ENCODE measurements at regions not wholly inside any gene's neighbourhood (a gene's known extent, or its start where the extent isn't known, plus 50 kb on each side); places are given as distances from the start of the nearest gene placed in this dataset.

DNA sequence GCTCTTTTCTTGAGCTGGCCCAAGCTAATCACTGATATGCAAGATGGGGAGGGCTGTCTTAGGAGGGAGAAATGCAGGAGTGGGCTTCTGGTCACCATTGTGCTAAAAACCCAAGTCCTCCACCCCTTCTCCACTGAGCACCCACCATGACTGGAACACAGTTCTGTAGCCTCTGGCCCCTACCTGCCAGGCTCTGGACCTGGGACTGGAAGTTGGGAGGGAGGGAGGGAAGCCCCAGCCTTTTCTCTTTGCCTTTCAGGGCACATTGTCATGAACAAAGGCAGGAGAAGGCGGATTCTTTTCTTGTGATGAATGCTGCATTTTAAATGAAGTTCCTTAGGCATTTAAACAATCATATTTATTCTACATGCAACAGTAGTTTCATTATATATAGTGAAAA lies 559.1 kb upstream of the TRPC7 start:
- TF ChIP-seq EZH2 (optimal IDR thresholded peaks at IDR 0.05; ENCODE audit: low read depth, low read length) (no peak), EZH2phosphoT487 (IDR thresholded peaks at IDR 0.05; ENCODE audit: low read length) (no peak)
- TF ChIP-seq, protein P1, sequence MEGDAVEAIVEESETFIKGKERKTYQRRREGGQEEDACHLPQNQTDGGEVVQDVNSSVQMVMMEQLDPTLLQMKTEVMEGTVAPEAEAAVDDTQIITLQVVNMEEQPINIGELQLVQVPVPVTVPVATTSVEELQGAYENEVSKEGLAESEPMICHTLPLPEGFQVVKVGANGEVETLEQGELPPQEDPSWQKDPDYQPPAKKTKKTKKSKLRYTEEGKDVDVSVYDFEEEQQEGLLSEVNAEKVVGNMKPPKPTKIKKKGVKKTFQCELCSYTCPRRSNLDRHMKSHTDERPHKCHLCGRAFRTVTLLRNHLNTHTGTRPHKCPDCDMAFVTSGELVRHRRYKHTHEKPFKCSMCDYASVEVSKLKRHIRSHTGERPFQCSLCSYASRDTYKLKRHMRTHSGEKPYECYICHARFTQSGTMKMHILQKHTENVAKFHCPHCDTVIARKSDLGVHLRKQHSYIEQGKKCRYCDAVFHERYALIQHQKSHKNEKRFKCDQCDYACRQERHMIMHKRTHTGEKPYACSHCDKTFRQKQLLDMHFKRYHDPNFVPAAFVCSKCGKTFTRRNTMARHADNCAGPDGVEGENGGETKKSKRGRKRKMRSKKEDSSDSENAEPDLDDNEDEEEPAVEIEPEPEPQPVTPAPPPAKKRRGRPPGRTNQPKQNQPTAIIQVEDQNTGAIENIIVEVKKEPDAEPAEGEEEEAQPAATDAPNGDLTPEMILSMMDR (IDR thresholded peaks at IDR 0.05; ENCODE audit: low read length), result no peak
- no peaks in the 10 kb centered on the region for H3K4me1 ChIP-seq (ENCODE audit: low read length)
- H3K79me2 ChIP-seq (ENCODE audit: low read length), result no peaks in the 10 kb centered on the region
- H3K9me2 ChIP-seq (replicated peaks; ENCODE audit: insufficient read depth, low read length), result no peaks in the 10 kb centered on the region
- H4K20me1 ChIP-seq (ENCODE audit: insufficient read depth, low read length), result no peaks in the 10 kb centered on the region
- no peaks in the 10 kb centered on the region for H3F3A ChIP-seq (ENCODE audit: insufficient read depth, low read length)
- no peak overlapping the region for H3K4me2 ChIP-seq (ENCODE audit: low read depth, low read length)
- no peaks in the 10 kb centered on the region for H3K9me3 ChIP-seq (replicated peaks; ENCODE audit: insufficient read depth, low read length)
- H3K9ac ChIP-seq (ENCODE audit: low read length), result no peak overlapping the region
- no peak for DNase-seq
- no peaks in the 10 kb centered on the region for H3K27me3 ChIP-seq (replicated peaks; ENCODE audit: insufficient read depth, low read length)
- no peak overlapping the region for H2AFZ ChIP-seq (ENCODE audit: low read length)
- H3K4me3 ChIP-seq (ENCODE audit: low read length), result no peak overlapping the region
- H3K36me3 ChIP-seq (replicated peaks; ENCODE audit: insufficient read depth, low read length), result no peaks in the 10 kb centered on the region
- H3K27ac ChIP-seq (ENCODE audit: low read length), result no peak overlapping the region

DNA sequence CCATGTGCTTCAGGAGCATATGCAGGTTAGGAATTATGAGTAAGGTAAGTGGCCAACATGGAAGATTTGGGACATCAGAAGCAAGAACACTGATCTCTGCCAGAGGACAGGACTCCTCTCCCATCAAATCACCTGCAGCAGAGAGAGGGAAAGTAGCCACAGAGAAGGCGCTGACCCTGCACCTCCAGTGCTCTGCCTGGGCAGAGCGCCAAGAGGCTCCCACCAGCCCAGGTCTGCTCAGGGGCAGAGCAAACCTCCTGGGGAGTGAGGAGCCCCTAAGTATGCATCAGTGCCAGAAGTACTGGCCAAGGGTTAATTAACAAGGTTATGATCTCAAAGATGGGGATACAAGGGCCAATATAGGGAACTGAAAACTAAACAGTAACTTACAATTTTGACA lies 545.3 kb upstream of the TRPC7 start:
- H3K4me1 ChIP-seq (ENCODE audit: low read length), result no peaks in the 10 kb centered on the region
- no peak overlapping the region for H2AFZ ChIP-seq (ENCODE audit: low read length)
- H3F3A ChIP-seq (ENCODE audit: insufficient read depth, low read length), result no peaks in the 10 kb centered on the region
- H3K9me2 ChIP-seq (replicated peaks; ENCODE audit: insufficient read depth, low read length), result no peaks in the 10 kb centered on the region
- DNase-seq, result no peak
- H4K20me1 ChIP-seq (ENCODE audit: insufficient read depth, low read length), result no peaks in the 10 kb centered on the region
- no peak overlapping the region for H3K4me2 ChIP-seq (ENCODE audit: low read depth, low read length)
- H3K4me3 ChIP-seq (ENCODE audit: low read length), result no peak overlapping the region
- no peak overlapping the region for H3K27ac ChIP-seq (ENCODE audit: low read length)
- H3K9ac ChIP-seq (ENCODE audit: low read length), result no peak overlapping the region
- no peaks in the 10 kb centered on the region for H3K36me3 ChIP-seq (replicated peaks; ENCODE audit: insufficient read depth, low read length)
- no peaks in the 10 kb centered on the region for H3K9me3 ChIP-seq (replicated peaks; ENCODE audit: insufficient read depth, low read length)
- TF ChIP-seq EZH2phosphoT487 (IDR thresholded peaks at IDR 0.05; ENCODE audit: low read length) (no peak), EZH2 (optimal IDR thresholded peaks at IDR 0.05; ENCODE audit: low read depth, low read length) (no peak)
- TF ChIP-seq, protein P1 (IDR thresholded peaks at IDR 0.05; ENCODE audit: low read length), result no peak
- no peaks in the 10 kb centered on the region for H3K27me3 ChIP-seq (replicated peaks; ENCODE audit: insufficient read depth, low read length)
- no peaks in the 10 kb centered on the region for H3K79me2 ChIP-seq (ENCODE audit: low read length)

DNA sequence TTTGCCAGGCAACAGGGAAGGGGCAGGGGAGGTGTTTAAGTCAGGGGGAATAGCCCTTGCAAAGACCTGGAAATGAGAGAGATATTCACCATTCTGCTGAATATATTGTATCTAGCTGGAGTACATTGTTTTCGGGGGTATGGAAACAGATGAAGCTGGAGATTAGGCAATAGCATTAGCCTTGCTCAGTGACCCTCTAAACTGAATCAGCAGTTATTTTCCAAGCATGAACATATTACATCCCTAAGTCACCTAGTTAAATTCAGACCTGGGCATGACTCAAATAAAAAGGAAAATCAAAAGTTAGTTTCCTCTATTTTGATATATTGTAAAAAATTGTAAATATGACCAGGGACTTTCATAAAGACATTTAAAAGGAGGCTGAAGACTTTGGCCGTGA lies 544.6 kb upstream of the TRPC7 start:
- no peaks in the 10 kb centered on the region for H4K20me1 ChIP-seq (ENCODE audit: insufficient read depth, low read length)
- H3K4me1 ChIP-seq (ENCODE audit: low read length), result no peaks in the 10 kb centered on the region
- DNase-seq, result no peak
- H3K36me3 ChIP-seq (replicated peaks; ENCODE audit: insufficient read depth, low read length), result no peaks in the 10 kb centered on the region
- no peak overlapping the region for H3K9ac ChIP-seq (ENCODE audit: low read length)
- H3K79me2 ChIP-seq (ENCODE audit: low read length), result no peaks in the 10 kb centered on the region
- no peak overlapping the region for H3K27ac ChIP-seq (ENCODE audit: low read length)
- no peak overlapping the region for H3K4me3 ChIP-seq (ENCODE audit: low read length)
- no peaks in the 10 kb centered on the region for H3F3A ChIP-seq (ENCODE audit: insufficient read depth, low read length)
- H3K9me3 ChIP-seq (replicated peaks; ENCODE audit: insufficient read depth, low read length), result no peaks in the 10 kb centered on the region
- no peak overlapping the region for H3K4me2 ChIP-seq (ENCODE audit: low read depth, low read length)
- no peak overlapping the region for H2AFZ ChIP-seq (ENCODE audit: low read length)
- no peak for TF ChIP-seq EZH2 (optimal IDR thresholded peaks at IDR 0.05; ENCODE audit: low read depth, low read length)
- TF ChIP-seq, protein P1 (IDR thresholded peaks at IDR 0.05; ENCODE audit: low read length), result no peak
- no peak for TF ChIP-seq EZH2phosphoT487 (IDR thresholded peaks at IDR 0.05; ENCODE audit: low read length)
- no peaks in the 10 kb centered on the region for H3K27me3 ChIP-seq (replicated peaks; ENCODE audit: insufficient read depth, low read length)
- H3K9me2 ChIP-seq (replicated peaks; ENCODE audit: insufficient read depth, low read length), result no peaks in the 10 kb centered on the region
